DND-41 (cell line): ENCODE measurements at regions not wholly inside any gene's neighbourhood (a gene's known extent, or its start where the extent isn't known, plus 50 kb on each side); places are given as distances from the start of the nearest gene placed in this dataset.

Experiments
- ATAC-seq: fragments of 200-7000 bp; cut with Tn5 transposase; 3 replicates; pipeline ENCODE4 v1.9.1; 2021; ENCODE audit warnings: low read depth; ENCODE audit not compliant: insufficient read depth
- DNase-seq: peaks from one replicate; pipeline ENCODE4 v3.0.0-alpha.2; 2020
- H2AFZ ChIP-seq: 2 replicates; pipeline ENCODE4 v1.6.0; 2012; ENCODE audit warnings: low read depth, low read length
- H3K27ac ChIP-seq: 2 replicates; pipeline ENCODE4 v1.5.1; 2012; ENCODE audit warnings: low read length, inconsistent platforms
- H3K27me3 ChIP-seq: fragments of 200-600 bp; sonication (generic); 2 replicates; pipeline ENCODE4 v1.6.0; 2012; ENCODE audit warnings: low read length, mild to moderate bottlenecking, inconsistent platforms; ENCODE audit not compliant: insufficient read depth, poor library complexity
- H3K36me3 ChIP-seq: 2 replicates; pipeline ENCODE4 v1.5.1; 2012; ENCODE audit warnings: low read length, inconsistent platforms; ENCODE audit not compliant: insufficient read depth
- H3K4me1 ChIP-seq: 2 replicates; pipeline ENCODE4 v1.5.1; 2012; ENCODE audit warnings: mild to moderate bottlenecking, low read length; ENCODE audit not compliant: insufficient read depth
- H3K4me2 ChIP-seq: 2 replicates; pipeline ENCODE4 v1.6.0; 2012; ENCODE audit warnings: mild to moderate bottlenecking, moderate library complexity, low read length, inconsistent platforms; ENCODE audit not compliant: insufficient read depth
- H3K4me3 ChIP-seq, 2 experiments: fragments of 200-600 bp in 1 of 2; shearing (Covaris generic) in 1 of 2; 2 replicates each; pipeline ENCODE4 v1.5.1; 2012 to 2016; ENCODE audit warnings: inconsistent platforms in 2 of 2, low read length in 2 of 2, mild to moderate bottlenecking in 2 of 2, low read depth in 1 of 2, moderate library complexity in 1 of 2
- H3K79me2 ChIP-seq: 2 replicates; pipeline ENCODE4 v1.6.0; 2012; ENCODE audit warnings: low read length, inconsistent platforms; ENCODE audit not compliant: insufficient read depth
- H3K9ac ChIP-seq: 2 replicates; pipeline ENCODE4 v1.6.0; 2012; ENCODE audit warnings: low read depth, mild to moderate bottlenecking, inconsistent platforms, low read length, moderate library complexity
- H3K9me3 ChIP-seq: 2 replicates; pipeline ENCODE4 v1.5.1; 2012; ENCODE audit warnings: low read length, moderate library complexity, mild to moderate bottlenecking, inconsistent platforms; ENCODE audit not compliant: insufficient read depth, severe bottlenecking
- H4K20me1 ChIP-seq: 2 replicates; pipeline ENCODE4 v1.6.0; 2012; ENCODE audit warnings: low read length; ENCODE audit not compliant: insufficient read depth
- CTCF ChIP-seq: IDR thresholded peaks from 2 replicates; pipeline ENCODE4 v1.5.1; 2012; ENCODE audit warnings: borderline replicate concordance, low read length, moderate library complexity, mild to moderate bottlenecking; ENCODE audit not compliant: poor library complexity, severe bottlenecking; ENCODE audit errors: extremely low read depth
- EZH2 ChIP-seq: IDR thresholded peaks from 3 replicates; pipeline ENCODE4 v1.6.1; 2012; ENCODE audit warnings: borderline replicate concordance, low read depth, mild to moderate bottlenecking, moderate library complexity, low read length, inconsistent platforms; ENCODE audit not compliant: severe bottlenecking

- no peak for DNase-seq
- H3K79me2 ChIP-seq = no peaks in the 10 kb centered on the region
- no peak overlapping the region for H3K9ac ChIP-seq
- no peaks in the 10 kb centered on the region for H3K4me1 ChIP-seq
- no peak for ATAC-seq
- no peaks in the 10 kb centered on the region for H4K20me1 ChIP-seq
- TF ChIP-seq EZH2 (no peak), CTCF (no peak)
- no peaks in the 10 kb centered on the region for H3K27me3 ChIP-seq
- no peak overlapping the region for H3K27ac ChIP-seq
- H3K36me3 ChIP-seq = no peaks in the 10 kb centered on the region
- no peak overlapping the region for H3K4me2 ChIP-seq
- H2AFZ ChIP-seq = no peak overlapping the region
- no peaks in the 10 kb centered on the region for H3K9me3 ChIP-seq
- H3K4me3 ChIP-seq = no peak overlapping the region
Observed at GRCh38 chr4:17057035-17057434, 158.6 kb upstream of the LDB2 start.

GRCh38 chr4:17055788-17056187, 157.3 kb upstream of the LDB2 start:
- H3K9ac ChIP-seq = no peak overlapping the region
- no peaks in the 10 kb centered on the region for H3K27me3 ChIP-seq
- no peak overlapping the region for H3K4me2 ChIP-seq
- no peak for ATAC-seq
- H3K4me1 ChIP-seq = no peaks in the 10 kb centered on the region
- no peak for DNase-seq
- H2AFZ ChIP-seq = no peak overlapping the region
- no peaks in the 10 kb centered on the region for H4K20me1 ChIP-seq
- H3K27ac ChIP-seq = no peak overlapping the region
- H3K4me3 ChIP-seq = no peak overlapping the region
- TF ChIP-seq EZH2 (no peak), CTCF (no peak)
- H3K79me2 ChIP-seq = no peaks in the 10 kb centered on the region
- no peaks in the 10 kb centered on the region for H3K9me3 ChIP-seq
- H3K36me3 ChIP-seq = no peaks in the 10 kb centered on the region

- Histone ChIP-seq H3K4me3 (no peak overlapping the region), H3K4me2 (no peak overlapping the region), H4K20me1 (no peaks in the 10 kb centered on the region), H3K4me1 (no peaks in the 10 kb centered on the region), H3K27me3 (no peaks in the 10 kb centered on the region), H3K36me3 (no peaks in the 10 kb centered on the region), H3K27ac (no peak overlapping the region), H2AFZ (no peak overlapping the region), H3K9ac (no peak overlapping the region), H3K79me2 (no peaks in the 10 kb centered on the region), H3K9me3 (no peaks in the 10 kb centered on the region)
- no peak for TF ChIP-seq CTCF
- no peak for TF ChIP-seq EZH2
- ATAC-seq (no peak), DNase-seq (no peak)
Observed at GRCh38 chr4:17045866-17046265, 147.4 kb upstream of the LDB2 start.
